ENCODE measurements at regions not wholly inside any gene's neighbourhood (a gene's known extent, or its start where the extent isn't known, plus 50 kb on each side); places are given as distances from the start of the nearest gene placed in this dataset.

GRCh38 chr3:155022896-155023295 lies 57.2 kb upstream of the MME start:
- TF ChIP-seq CTCF (IDR thresholded peaks at IDR 0.05; ENCODE audit: borderline replicate concordance, extremely low read depth, low read length, poor library complexity, severe bottlenecking) (no peak), EZH2 (IDR thresholded peaks at IDR 0.05; ENCODE audit: borderline replicate concordance, low read depth, low read length, severe bottlenecking) (no peak)
